NCI-H69 (cell line): ENCODE measurements at regions not wholly inside any gene's neighbourhood (a gene's known extent, or its start where the extent isn't known, plus 50 kb on each side); places are given as distances from the start of the nearest gene placed in this dataset.
"Not testable (repeated sequence)": the region's sequence is repeated elsewhere in the genome, so short reads cannot be mapped to it uniquely, and the experiment has no call there.

ENCODE experiments used
- DNase-seq: peaks from one replicate; lab custom pipeline; 2025; lab: John Stamatoyannopoulos, UW

- DNase-seq: peak; percentile 42
Observed at GRCh38 chrX:138018145-138018799, 452.3 kb downstream of the ZIC3 start.

GRCh38 chrX:138020941-138021340 lies 455.0 kb downstream of the ZIC3 start:
- no peak for DNase-seq

GRCh38 chrX:138026211-138026610 lies 460.3 kb downstream of the ZIC3 start:
- peak; percentile 18 for DNase-seq

GRCh38 chrX:138031715-138032114 lies 465.8 kb downstream of the ZIC3 start:
- no peak for DNase-seq

GRCh38 chrX:138034136-138034535 lies 468.2 kb downstream of the ZIC3 start:
- DNase-seq: peak; percentile 6

DNA sequence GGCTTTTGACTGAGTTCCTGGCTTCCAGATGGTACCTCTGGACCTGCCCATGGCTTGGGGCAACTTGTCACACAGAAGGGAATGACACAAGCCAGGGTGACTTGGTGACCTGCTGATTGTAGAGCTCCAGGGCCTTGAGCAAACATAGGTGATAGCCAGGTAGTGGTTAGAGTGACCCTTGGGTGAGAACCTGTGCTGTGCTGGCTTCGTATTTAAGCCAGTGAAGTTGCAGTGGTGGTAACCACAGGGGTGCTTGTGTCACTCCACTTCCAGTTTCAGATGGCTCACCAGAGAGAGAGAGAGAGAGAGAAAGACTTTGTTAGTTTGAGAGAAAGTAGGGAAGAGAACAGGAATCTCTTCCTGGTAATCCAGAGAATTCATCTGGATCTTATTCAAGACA lies 471.6 kb downstream of the ZIC3 start:
- no peak for DNase-seq

GRCh38 chrX:138057883-138058282 lies 492.0 kb downstream of the ZIC3 start:
- no peak for DNase-seq

GRCh38 chrX:138058931-138059330 lies 493.0 kb downstream of the ZIC3 start:
- no peak for DNase-seq

DNA sequence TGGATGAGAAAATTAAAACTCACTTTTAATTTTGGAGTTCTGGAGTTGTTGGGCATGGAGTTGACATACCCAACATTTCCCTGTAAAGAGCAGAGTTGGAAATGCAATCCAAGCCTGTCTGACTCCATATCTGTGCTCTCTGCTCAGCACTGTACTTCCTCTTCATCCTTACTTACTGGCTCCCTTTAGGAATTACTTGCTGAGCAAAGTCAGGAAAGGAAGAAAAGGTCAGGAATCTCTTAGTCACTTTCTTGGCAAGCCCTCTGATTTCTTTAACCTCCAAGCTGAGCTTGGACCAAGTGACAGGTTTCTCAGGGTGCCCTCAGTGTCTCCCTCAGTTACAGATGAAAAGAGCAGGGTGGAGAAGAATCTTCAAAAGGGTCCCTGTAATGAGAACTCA lies 501.5 kb downstream of the ZIC3 start:
- no peak for DNase-seq

DNA sequence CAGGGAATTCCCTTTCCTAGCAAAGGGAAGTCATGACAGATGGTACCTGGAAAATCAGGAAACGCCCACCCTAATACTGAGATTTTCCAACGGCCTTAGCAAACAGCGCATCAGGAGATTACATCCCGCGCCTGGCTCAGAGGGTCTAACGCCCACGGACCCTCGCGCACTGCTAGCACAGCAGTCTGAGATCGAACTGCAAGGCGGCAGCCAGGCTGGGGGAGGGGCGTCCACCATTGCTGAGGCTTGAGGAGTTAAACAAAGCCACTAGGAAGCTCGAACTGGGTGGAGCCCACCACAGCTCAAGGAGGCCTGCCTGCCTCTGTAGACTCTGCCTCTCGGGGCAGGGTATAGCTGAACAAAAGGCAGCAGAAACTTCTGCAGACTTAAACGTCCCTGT lies 507.7 kb downstream of the ZIC3 start:
- DNase-seq: no peak

DNA sequence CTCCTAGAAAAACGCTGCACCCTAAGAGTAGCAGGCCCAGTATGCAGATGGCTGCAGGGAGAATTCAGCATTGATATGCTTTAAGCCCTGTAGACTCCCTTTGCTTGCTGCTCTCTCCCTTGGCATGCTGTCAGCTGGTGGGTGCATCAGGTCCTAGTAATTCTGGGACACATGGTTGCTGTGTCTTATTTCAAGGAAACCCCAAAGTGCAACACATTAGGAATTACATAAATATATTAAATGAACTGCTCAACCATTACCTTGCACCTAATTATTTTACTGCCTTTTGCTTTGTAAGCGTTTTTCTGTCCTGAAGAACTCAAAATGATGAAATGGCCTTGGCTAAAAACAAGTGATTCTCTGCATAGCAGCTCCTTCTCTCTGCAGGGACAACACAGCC lies 516.3 kb downstream of the ZIC3 start:
- no peak for DNase-seq

DNA sequence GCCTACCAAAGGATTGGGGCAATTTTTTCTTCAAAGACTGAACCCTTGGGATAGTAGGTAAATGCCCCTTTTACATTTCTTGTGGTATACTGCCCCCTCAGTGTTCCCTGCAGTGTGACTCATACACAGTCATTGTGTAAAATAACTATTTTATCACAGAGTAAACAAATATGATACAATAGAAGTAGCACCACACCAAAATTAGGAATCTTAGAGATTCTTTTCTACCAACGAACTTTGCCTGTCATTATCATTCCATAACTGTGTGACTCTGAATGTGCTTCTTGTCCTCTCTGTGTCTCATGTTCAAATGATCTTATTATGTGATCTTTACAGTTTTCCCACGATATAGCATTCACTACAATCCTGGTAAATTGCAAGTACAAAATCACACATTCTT lies 517.0 kb downstream of the ZIC3 start:
- no peak for DNase-seq

DNA sequence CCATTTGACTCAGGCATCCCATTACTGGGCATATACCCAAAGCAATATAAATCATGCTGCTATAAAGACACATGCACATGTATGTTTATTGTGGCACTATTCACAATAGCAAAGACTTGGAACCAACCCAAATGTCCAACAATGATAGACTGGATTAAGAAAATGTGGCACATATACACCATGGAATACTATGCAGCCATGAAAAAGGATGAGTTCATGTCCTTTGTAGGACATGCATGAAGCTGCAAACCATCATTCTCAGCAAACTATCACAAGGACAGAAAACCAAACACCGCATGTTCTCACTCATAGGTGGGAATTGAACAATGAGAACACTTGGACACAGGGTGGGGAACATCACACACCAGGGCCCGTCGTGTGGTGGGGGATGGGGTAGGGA lies 545.0 kb downstream of the ZIC3 start:
- DNase-seq: not testable (repeated sequence)

GRCh38 chrX:138127314-138127713 lies 561.4 kb downstream of the ZIC3 start:
- no peak for DNase-seq

- DNase-seq: peak; percentile 21
Observed at GRCh38 chrX:138128027-138128671, 562.2 kb downstream of the ZIC3 start.

- DNase-seq: peak; percentile 0
Observed at GRCh38 chrX:138150709-138151108, 560.8 kb downstream of the FGF13 start.

DNA sequence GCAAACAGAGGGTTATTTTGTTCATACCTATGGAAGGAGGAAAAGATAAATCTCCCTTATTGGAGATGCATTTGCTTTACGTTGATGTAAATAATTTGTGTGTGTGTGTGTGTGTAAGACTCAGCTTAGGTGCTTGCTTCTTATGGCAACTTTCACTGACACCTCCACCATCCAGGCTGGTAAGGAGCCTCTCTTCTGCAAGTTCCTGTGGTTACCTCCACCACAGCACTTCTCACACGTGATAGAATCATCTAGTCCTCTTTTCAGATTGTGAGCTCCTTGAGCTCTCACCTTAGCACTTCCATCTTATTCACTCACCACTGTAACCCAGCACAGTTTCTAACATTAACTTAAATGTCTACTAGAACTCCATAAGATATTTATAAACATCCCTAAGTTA lies 553.7 kb downstream of the FGF13 start:
- no peak for DNase-seq

- DNase-seq: peak; percentile 8
Observed at GRCh38 chrX:138191998-138192397, 519.5 kb downstream of the FGF13 start.

DNA sequence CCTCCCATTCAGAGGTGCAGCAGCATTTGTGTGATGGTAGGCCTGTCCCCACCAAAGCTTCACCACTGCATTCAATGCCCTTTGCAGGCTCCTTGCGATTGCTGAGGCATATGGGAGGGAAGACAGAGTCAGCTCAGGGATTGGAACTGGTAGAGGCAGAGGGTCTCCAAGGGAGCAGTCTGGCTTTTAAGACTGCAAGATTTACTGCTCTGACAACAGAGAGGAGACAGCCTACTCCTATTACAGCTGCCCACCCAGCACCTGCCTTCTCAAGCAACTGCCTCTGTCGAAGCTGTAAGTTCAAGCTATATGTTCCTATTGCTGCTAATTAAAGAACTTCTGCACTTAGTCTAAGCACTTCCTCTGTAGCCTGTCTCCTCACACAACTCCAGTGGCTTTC lies 481.8 kb downstream of the FGF13 start:
- DNase-seq: no peak

DNA sequence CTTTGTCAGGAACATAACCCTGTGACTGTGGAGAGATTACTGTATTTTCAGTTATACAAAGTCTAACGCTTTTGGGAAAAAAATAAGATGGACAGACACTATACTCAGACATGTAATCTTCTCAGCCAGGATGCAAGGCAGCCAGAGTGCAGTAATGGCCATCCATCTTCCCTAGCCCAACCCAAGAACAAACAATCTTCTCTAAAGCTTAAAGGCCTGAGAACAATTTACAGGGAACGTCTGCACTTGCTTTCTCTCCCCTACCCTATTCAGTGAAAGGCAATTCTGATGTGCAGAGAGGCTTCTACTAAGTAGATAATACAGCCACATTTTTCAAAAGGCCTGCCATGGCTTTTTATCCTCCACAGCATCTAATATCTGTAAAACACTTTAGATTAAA lies 471.3 kb downstream of the FGF13 start:
- DNase-seq: no peak

- no peak for DNase-seq
Observed at GRCh38 chrX:138254001-138254400, 457.5 kb downstream of the FGF13 start.

DNA sequence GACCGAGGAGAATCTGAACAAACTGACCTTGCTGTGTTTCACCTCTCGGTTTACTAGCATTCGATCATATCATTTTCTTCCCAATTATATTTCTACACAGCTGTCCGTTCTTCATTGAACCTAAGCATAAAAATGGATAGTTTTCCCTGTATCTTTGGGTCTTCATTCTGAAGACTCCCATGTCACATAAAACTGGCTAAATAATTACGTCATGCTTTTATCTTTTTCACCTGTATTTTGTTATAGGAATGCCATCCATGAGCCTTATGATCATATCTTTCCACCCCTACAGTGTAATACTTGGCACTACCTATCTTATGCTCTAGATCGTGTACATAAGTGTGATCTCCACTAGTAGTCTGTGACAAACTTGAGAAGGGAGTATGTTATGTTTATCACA lies 456.1 kb downstream of the FGF13 start:
- no peak for DNase-seq

- DNase-seq: not testable (repeated sequence)
Observed at GRCh38 chrX:138264095-138264494, 447.4 kb downstream of the FGF13 start.

DNA sequence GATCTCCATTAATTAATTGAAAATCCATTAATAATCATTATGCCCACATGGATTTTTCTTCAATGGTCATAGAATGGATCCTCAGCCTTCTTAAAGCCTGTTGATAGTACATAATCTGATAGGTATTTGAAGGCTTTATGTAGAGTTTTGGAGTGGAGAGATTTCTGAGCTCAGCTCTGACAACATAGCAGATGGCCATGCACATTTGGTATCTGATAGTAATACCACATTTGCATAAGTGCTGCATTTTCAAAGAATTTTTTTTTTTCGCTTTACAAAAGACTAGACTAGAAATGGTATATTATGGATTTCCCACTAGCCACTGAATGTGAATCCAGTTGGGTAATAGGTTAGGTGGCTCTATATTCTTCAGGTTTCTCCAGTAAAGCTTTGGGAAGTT lies 440.6 kb downstream of the FGF13 start:
- DNase-seq: no peak
